GM19023 (cell line): ENCODE measurements at regions not wholly inside any gene's neighbourhood (a gene's known extent, or its start where the extent isn't known, plus 50 kb on each side); places are given as distances from the start of the nearest gene placed in this dataset.

ENCODE experiments used
- ATAC-seq: cut with Tn5 transposase; IDR thresholded peaks from one replicate; pipeline ENCODE4 v1.9.1; 2021; ENCODE audit warnings: mild to moderate bottlenecking, moderate library complexity; ENCODE audit not compliant: unreplicated experiment

GRCh38 chr22:47283616-47284270 lies 521.3 kb downstream of the TBC1D22A start:
- no peak for ATAC-seq

- ATAC-seq: no peak
Measured at GRCh38 chr22:47282851-47283250, 520.4 kb downstream of the TBC1D22A start.

- ATAC-seq: no peak
Measured at GRCh38 chr22:47282366-47282765, 519.9 kb downstream of the TBC1D22A start.

GRCh38 chr22:47281126-47282106 lies 519.0 kb downstream of the TBC1D22A start:
- no peak for ATAC-seq

GRCh38 chr22:47280301-47280700 lies 517.9 kb downstream of the TBC1D22A start:
- no peak for ATAC-seq

GRCh38 chr22:47279746-47280145 lies 517.3 kb downstream of the TBC1D22A start:
- ATAC-seq: no peak

- ATAC-seq: no peak
Measured at GRCh38 chr22:47279337-47279736, 516.9 kb downstream of the TBC1D22A start.

- no peak for ATAC-seq
Measured at GRCh38 chr22:47278655-47279054, 516.2 kb downstream of the TBC1D22A start.

GRCh38 chr22:47277531-47277930 lies 515.1 kb downstream of the TBC1D22A start:
- no peak for ATAC-seq

- ATAC-seq: no peak
Measured at GRCh38 chr22:47276991-47277390, 514.5 kb downstream of the TBC1D22A start.

GRCh38 chr22:47276450-47276820 lies 514.0 kb downstream of the TBC1D22A start:
- no peak for ATAC-seq

GRCh38 chr22:47275605-47276449 lies 513.4 kb downstream of the TBC1D22A start:
- no peak for ATAC-seq

GRCh38 chr22:47274196-47274595 lies 511.7 kb downstream of the TBC1D22A start:
- no peak for ATAC-seq

GRCh38 chr22:47270463-47271135 lies 508.1 kb downstream of the TBC1D22A start:
- no peak for ATAC-seq

- ATAC-seq: no peak
Measured at GRCh38 chr22:47269516-47270088, 507.2 kb downstream of the TBC1D22A start.

GRCh38 chr22:47267513-47268282 lies 505.2 kb downstream of the TBC1D22A start:
- ATAC-seq: no peak

- ATAC-seq: no peak
Measured at GRCh38 chr22:47266329-47266728, 503.9 kb downstream of the TBC1D22A start.

GRCh38 chr22:47260551-47260950 lies 498.1 kb downstream of the TBC1D22A start:
- ATAC-seq: no peak

- ATAC-seq: no peak
Measured at GRCh38 chr22:47259990-47260389, 497.5 kb downstream of the TBC1D22A start.

GRCh38 chr22:47259049-47259448 lies 496.6 kb downstream of the TBC1D22A start:
- no peak for ATAC-seq
